B cell (primary cell): ENCODE measurements at regions not wholly inside any gene's neighbourhood (a gene's known extent, or its start where the extent isn't known, plus 50 kb on each side); places are given as distances from the start of the nearest gene placed in this dataset.

Experiments
- ATAC-seq: fragments of 200-7000 bp; cut with Tn5 transposase; one replicate; pipeline ENCODE4 v1.10.0; 2021; ENCODE audit warnings: low read depth, mild to moderate bottlenecking, moderate number of reproducible peaks, moderate library complexity
- CTCF ChIA-PET: fragments of 350-600 bp; sonication (Branson Sonifier 250); formaldehyde crosslinking; loops from one replicate; lab custom pipeline; 2021; ENCODE audit warnings: antibody characterized with exemption, inconsistent platforms; lab: Charles Lee
- POLR2A ChIA-PET: fragments of 350-600 bp; sonication (Branson Sonifier 250); formaldehyde crosslinking; loops from one replicate; lab custom pipeline; 2021; ENCODE audit warnings: antibody characterized with exemption; lab: Charles Lee
- DNase-seq: peaks from one replicate; pipeline ENCODE4 v3.0.0; 2013
- H2AFZ ChIP-seq: 2 replicates; pipeline ENCODE4 v1.6.1; 2012; ENCODE audit warnings: mild to moderate bottlenecking, low read depth, low read length; ENCODE audit not compliant: insufficient read depth, poor library complexity, severe bottlenecking
- H3K27ac ChIP-seq, 2 donors: 1 replicate in 1 of 2; 2 replicates in 1 of 2; pipeline ENCODE4 v1.5.1; 2012 to 2013; ENCODE audit warnings: low read length in 2 of 2, mild to moderate bottlenecking in 2 of 2, moderate library complexity in 1 of 2
- H3K27me3 ChIP-seq, 4 experiments: fragments of 200-600 bp in 1 of 4; sonication (generic) in 1 of 4; replicated peaks in 1 of 4; 1 replicate in 2 of 4; 2 replicates in 2 of 4; pipeline versions ENCODE4 v1.6.1 to v1.7.0; 2013 to 2016; ENCODE audit warnings: low read length in 3 of 4, mild to moderate bottlenecking in 2 of 4, mixed read lengths in 1 of 4, moderate library complexity in 1 of 4; ENCODE audit not compliant: insufficient read depth in 4 of 4, control insufficient read depth in 3 of 4; ENCODE audit errors: control extremely low read depth in 1 of 4
- H3K36me3 ChIP-seq, 2 experiments: replicated peaks in 1 of 2; 1 replicate in 1 of 2; 2 replicates in 1 of 2; pipeline versions ENCODE4 v1.6.1 to v1.7.1; 2013; ENCODE audit warnings: low read length in 1 of 2; ENCODE audit not compliant: insufficient read depth in 2 of 2, control insufficient read depth in 1 of 2; ENCODE audit errors: control extremely low read depth in 1 of 2, extremely low read depth in 1 of 2
- H3K4me1 ChIP-seq, 2 donors: fragments of 200-600 bp in 1 of 2; sonication (generic) in 1 of 2; 1 replicate in 1 of 2; 2 replicates in 1 of 2; pipeline versions ENCODE4 v1.5.1 to v1.6.1; 2013 to 2017; ENCODE audit warnings: low read length in 2 of 2; ENCODE audit not compliant: control insufficient read depth in 2 of 2, insufficient read depth in 2 of 2
- H3K4me2 ChIP-seq: replicated peaks from 2 replicates; pipeline ENCODE3; 2012; ENCODE audit warnings: mild to moderate bottlenecking, low read depth, low read length; ENCODE audit not compliant: poor library complexity, severe bottlenecking
- H3K4me3 ChIP-seq, 5 experiments: fragments of 200-600 bp in 1 of 5; sonication (generic) in 1 of 5; 1 replicate in 3 of 5; 2 replicates in 2 of 5; pipeline versions ENCODE4 v1.5.1 to v1.7.0; 2011 to 2016; ENCODE audit warnings: low read length in 4 of 5, mild to moderate bottlenecking in 4 of 5, low read depth in 2 of 5, control low read depth in 1 of 5, moderate library complexity in 1 of 5; ENCODE audit not compliant: insufficient read depth in 1 of 5; ENCODE audit errors: control extremely low read depth in 1 of 5, extremely low read depth in 1 of 5
- H3K79me2 ChIP-seq: fragments of 200-600 bp; sonication (generic); one replicate; pipeline ENCODE4 v1.6.0; 2016; ENCODE audit warnings: low read length; ENCODE audit not compliant: control insufficient read depth, insufficient read depth
- H3K9ac ChIP-seq: fragments of 200-600 bp; sonication (generic); 2 replicates; pipeline ENCODE4 v1.6.1; 2017; ENCODE audit warnings: mild to moderate bottlenecking, low read length, moderate library complexity
- H3K9me3 ChIP-seq, 3 donors: one replicate each; pipeline versions ENCODE4 v1.6.1 to v1.7.1; 2013; ENCODE audit warnings: low read length in 2 of 3; ENCODE audit not compliant: control insufficient read depth in 2 of 3, insufficient read depth in 1 of 3; ENCODE audit errors: control extremely low read depth in 1 of 3
- H4K20me1 ChIP-seq: 2 replicates; pipeline ENCODE4 v1.6.0; 2012; ENCODE audit warnings: mild to moderate bottlenecking, low read length; ENCODE audit not compliant: insufficient read depth, control insufficient read depth, poor library complexity, severe bottlenecking
- H3K27ac Mint-ChIP-seq: one replicate; pipeline ENCODE4 v1.8.0; 2021; ENCODE audit warnings: mixed read lengths
- H3K27me3 Mint-ChIP-seq: one replicate; pipeline ENCODE4 v1.8.0; 2021; ENCODE audit warnings: mixed read lengths
- H3K4me1 Mint-ChIP-seq: one replicate; pipeline ENCODE4 v1.8.0; 2021; ENCODE audit warnings: mixed read lengths
- H3K4me3 Mint-ChIP-seq: one replicate; pipeline ENCODE4 v1.8.0; 2021; ENCODE audit warnings: mixed read lengths
- H3K9me3 Mint-ChIP-seq: one replicate; pipeline ENCODE4 v1.8.0; 2022; ENCODE audit warnings: mixed read lengths; ENCODE audit not compliant: insufficient read depth
- EZH2 ChIP-seq: IDR thresholded peaks from 2 replicates; pipeline ENCODE4 v1.6.1; 2012; ENCODE audit warnings: borderline replicate concordance, low read depth, mild to moderate bottlenecking, moderate library complexity, low read length; ENCODE audit not compliant: insufficient read depth, poor library complexity, severe bottlenecking
- WGBS: methylation state at CpG from one replicate; pipeline ENCODE4 v1.1.5; 2013; ENCODE audit warnings: missing lambda C conversion rate; ENCODE audit not compliant: insufficient coverage; 5-methylcytosine and 5-hydroxymethylcytosine counted together
- intact Hi-C: fragments of 100-400 bp; cut with micrococcal nuclease; formaldehyde crosslinking; loops from one replicate; pipeline ENCODE4 v1.10.0; 2022
- TF ChIP-seq, protein P1 (sequence below): fragments of 200-600 bp; IDR thresholded peaks from one replicate; pipeline ENCODE4 v1.8.0; 2022; ENCODE audit warnings: antibody characterized with exemption, mild to moderate bottlenecking

DNA sequence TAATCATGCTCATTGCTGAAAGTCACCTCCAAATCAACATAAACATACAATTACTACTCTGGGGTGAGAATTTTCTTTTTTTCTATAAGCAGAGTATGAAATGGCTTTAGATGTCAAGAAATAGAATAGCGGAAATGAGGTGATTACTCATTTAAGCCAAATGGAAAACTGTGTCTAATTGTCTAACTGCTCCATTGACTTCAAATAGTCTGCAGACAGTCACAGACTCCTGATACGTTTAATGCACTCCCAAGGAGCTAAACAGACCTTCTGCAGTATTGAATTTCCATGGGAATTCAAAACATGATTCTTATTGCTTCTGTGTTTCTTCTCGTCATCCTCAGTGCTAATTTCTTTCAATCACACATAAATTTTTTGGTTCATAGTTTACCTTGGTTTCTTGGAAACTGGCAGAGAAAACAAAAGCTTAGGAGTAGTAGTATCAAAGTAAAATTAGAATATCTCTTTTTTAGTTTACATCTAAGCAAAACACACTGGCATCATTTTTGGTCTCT, 865.2 kb upstream of the SLC10A2 start:
- CTCF ChIA-PET, result no interaction called here
- intact Hi-C loops, result no loop called here
- H3K27ac ChIP-seq, result no peak overlapping the region
- H4K20me1 ChIP-seq, result no peaks in the 10 kb centered on the region
- H3K79me2 ChIP-seq, result no peaks in the 10 kb centered on the region
- ATAC-seq (no peak), DNase-seq (no peak)
- no peak overlapping the region for H3K4me3 Mint-ChIP-seq
- H3K9me3 Mint-ChIP-seq, result no peaks in the 10 kb centered on the region
- H2AFZ ChIP-seq, result no peak overlapping the region
- no peak overlapping the region for H3K27ac Mint-ChIP-seq
- H3K9ac ChIP-seq, result no peak overlapping the region
- no peaks in the 10 kb centered on the region for H3K4me1 ChIP-seq
- H3K4me1 Mint-ChIP-seq, result no peaks in the 10 kb centered on the region
- peaks cover 0 to 3% (median 1%) of the 10 kb centered on the region in 3 donors for H3K9me3 ChIP-seq
- H3K4me2 ChIP-seq, result no peak overlapping the region
- 100% methylated on average over 1 of the region's 3 CpGs for WGBS
- no peak overlapping the region for H3K4me3 ChIP-seq
- no peak for TF ChIP-seq EZH2
- TF ChIP-seq, protein P1, sequence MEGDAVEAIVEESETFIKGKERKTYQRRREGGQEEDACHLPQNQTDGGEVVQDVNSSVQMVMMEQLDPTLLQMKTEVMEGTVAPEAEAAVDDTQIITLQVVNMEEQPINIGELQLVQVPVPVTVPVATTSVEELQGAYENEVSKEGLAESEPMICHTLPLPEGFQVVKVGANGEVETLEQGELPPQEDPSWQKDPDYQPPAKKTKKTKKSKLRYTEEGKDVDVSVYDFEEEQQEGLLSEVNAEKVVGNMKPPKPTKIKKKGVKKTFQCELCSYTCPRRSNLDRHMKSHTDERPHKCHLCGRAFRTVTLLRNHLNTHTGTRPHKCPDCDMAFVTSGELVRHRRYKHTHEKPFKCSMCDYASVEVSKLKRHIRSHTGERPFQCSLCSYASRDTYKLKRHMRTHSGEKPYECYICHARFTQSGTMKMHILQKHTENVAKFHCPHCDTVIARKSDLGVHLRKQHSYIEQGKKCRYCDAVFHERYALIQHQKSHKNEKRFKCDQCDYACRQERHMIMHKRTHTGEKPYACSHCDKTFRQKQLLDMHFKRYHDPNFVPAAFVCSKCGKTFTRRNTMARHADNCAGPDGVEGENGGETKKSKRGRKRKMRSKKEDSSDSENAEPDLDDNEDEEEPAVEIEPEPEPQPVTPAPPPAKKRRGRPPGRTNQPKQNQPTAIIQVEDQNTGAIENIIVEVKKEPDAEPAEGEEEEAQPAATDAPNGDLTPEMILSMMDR, result no peak
- POLR2A ChIA-PET, result no interaction called here
- H3K27me3 Mint-ChIP-seq, result no peaks in the 10 kb centered on the region
- no peaks in the 10 kb centered on the region for H3K27me3 ChIP-seq
- H3K36me3 ChIP-seq, result no peaks in the 10 kb centered on the region

DNA sequence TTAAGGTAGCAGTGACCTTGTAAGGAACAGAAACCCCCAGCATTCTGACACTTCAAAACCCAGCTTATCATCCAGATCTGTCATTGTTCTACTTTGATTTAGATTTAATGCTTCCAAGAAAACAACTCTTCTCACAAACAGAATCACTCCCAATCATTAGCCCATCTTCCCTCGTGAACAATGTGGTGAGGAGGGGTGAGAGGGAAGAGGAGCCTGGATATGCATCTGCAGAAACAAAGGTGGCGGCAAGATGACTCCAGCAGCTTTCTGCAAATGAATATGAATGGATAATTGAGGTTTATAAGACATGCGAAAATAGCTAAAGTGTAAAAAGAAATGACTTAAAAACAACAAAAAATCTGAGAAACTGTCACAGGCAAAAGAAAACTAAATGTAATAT, 859.9 kb upstream of the SLC10A2 start:
- Histone ChIP-seq H3K9me3 (peaks cover 0 to 1% (median 0%) of the 10 kb centered on the region in 3 donors), H3K27me3 (no peaks in the 10 kb centered on the region), H3K9ac (no peak overlapping the region), H3K4me3 (no peak overlapping the region), H3K4me2 (no peak overlapping the region), H3K79me2 (no peaks in the 10 kb centered on the region), H3K36me3 (no peaks in the 10 kb centered on the region), H4K20me1 (no peaks in the 10 kb centered on the region), H3K4me1 (no peaks in the 10 kb centered on the region), H3K27ac (no peak overlapping the region), H2AFZ (no peak overlapping the region)
- Mint-ChIP-seq H3K4me3 (no peak overlapping the region), H3K27me3 (no peaks in the 10 kb centered on the region), H3K27ac (no peak overlapping the region), H3K9me3 (no peaks in the 10 kb centered on the region), H3K4me1 (no peaks in the 10 kb centered on the region)
- DNase-seq (no peak), ATAC-seq (no peak)
- TF ChIP-seq EZH2, result no peak
- no CpG with 5 or more reads among the region's 3 CpGs for WGBS
- intact Hi-C loops, result no loop called here
- POLR2A ChIA-PET, result no interaction called here
- CTCF ChIA-PET, result no interaction called here
